Esophagus muscularis mucosa (tissue), 4 donors: ENCODE measurements at regions not wholly inside any gene's neighbourhood (a gene's known extent, or its start where the extent isn't known, plus 50 kb on each side); places are given as distances from the start of the nearest gene placed in this dataset.

ENCODE experiments used
- EP300 ChIP-seq: sonication (generic); formaldehyde crosslinking; IDR thresholded peaks from one replicate; pipeline ENCODE4 v1.6.1; 2017; ENCODE audit warnings: antibody characterized with exemption
- POLR2A ChIP-seq: fragments of 450-650 bp; IDR thresholded peaks from one replicate; pipeline ENCODE4 v1.6.1; 2017; ENCODE audit warnings: antibody characterized with exemption, moderate library complexity, mild to moderate bottlenecking, low read depth
- TF ChIP-seq, protein P1 (sequence below), 3 experiments: fragments of 200-600 bp in 2 of 3; fragments of 450-650 bp in 1 of 3; sonication (generic) in 2 of 3; IDR thresholded peaks; one replicate each; pipeline ENCODE4 v1.5.1; 2017 to 2019; ENCODE audit warnings: antibody characterized with exemption in 3 of 3, mild to moderate bottlenecking in 2 of 3, moderate library complexity in 1 of 3

DNA sequence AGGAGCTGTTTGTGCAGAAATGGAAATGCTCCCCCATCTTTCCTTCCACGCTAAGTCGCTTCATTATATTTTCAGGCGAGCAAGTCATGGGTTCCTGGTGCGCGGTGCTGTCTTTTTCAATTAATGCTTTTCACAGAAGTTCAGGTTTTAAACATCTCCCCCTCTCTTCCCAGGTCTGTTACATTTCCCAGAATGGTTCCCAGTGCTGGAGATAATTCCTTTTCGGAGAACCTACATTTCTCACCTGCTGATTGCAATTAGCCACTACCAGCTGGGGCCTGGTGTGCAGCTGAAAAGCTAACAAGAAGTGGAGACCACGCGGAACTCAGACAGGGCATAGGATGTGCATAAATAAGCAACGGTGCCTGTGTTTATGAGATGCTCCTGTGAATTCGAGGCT lies 217.8 kb downstream of the MID1IP1 start:
- TF ChIP-seq, protein P1, sequence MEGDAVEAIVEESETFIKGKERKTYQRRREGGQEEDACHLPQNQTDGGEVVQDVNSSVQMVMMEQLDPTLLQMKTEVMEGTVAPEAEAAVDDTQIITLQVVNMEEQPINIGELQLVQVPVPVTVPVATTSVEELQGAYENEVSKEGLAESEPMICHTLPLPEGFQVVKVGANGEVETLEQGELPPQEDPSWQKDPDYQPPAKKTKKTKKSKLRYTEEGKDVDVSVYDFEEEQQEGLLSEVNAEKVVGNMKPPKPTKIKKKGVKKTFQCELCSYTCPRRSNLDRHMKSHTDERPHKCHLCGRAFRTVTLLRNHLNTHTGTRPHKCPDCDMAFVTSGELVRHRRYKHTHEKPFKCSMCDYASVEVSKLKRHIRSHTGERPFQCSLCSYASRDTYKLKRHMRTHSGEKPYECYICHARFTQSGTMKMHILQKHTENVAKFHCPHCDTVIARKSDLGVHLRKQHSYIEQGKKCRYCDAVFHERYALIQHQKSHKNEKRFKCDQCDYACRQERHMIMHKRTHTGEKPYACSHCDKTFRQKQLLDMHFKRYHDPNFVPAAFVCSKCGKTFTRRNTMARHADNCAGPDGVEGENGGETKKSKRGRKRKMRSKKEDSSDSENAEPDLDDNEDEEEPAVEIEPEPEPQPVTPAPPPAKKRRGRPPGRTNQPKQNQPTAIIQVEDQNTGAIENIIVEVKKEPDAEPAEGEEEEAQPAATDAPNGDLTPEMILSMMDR (IDR thresholded peaks at IDR 0.05), result no peak
- TF ChIP-seq POLR2A (no peak), EP300 (no peak)
